OCI-LY7 (cell line): ENCODE measurements at regions not wholly inside any gene's neighbourhood (a gene's known extent, or its start where the extent isn't known, plus 50 kb on each side); places are given as distances from the start of the nearest gene placed in this dataset.

Experiments used
- CTCF ChIP-seq: fragments of 200-600 bp; sonication (generic); conservative IDR thresholded peaks from 2 replicates; pipeline ENCODE4 v1.5.1; 2014; ENCODE audit warnings: mild to moderate bottlenecking, antibody characterized with exemption, low read length, moderate library complexity, mixed read lengths
- EZH2phosphoT487 ChIP-seq: fragments of 200-600 bp; sonication (generic); IDR thresholded peaks from 2 replicates; pipeline ENCODE4 v1.6.1; 2018; ENCODE audit warnings: low read depth, borderline replicate concordance, mild to moderate bottlenecking, mixed run types, antibody characterized with exemption, low read length, moderate library complexity, mixed read lengths

GRCh38 chr11:13062115-13062514, 53.0 kb downstream of the RASSF10 start:
- TF ChIP-seq CTCF (no peak), EZH2phosphoT487 (no peak)
